GM12878 (cell line): ENCODE measurements at regions not wholly inside any gene's neighbourhood (a gene's known extent, or its start where the extent isn't known, plus 50 kb on each side); places are given as distances from the start of the nearest gene placed in this dataset.

Source experiments
- ATAC-seq: fragments of 200-7000 bp; cut with Tn5 transposase; 3 replicates; pipeline ENCODE4 v1.9.1; 2020; ENCODE audit warnings: mild to moderate bottlenecking, moderate library complexity
- BruUV-seq: library from RNA; stranded (reverse); fragments of 400-500 nt; replicated peaks from 2 replicates; lab custom pipeline; 2021; lab: Mats Ljungman, UMichigan
- CTCF ChIA-PET: fragments of 300-600 bp; sonication (Branson Sonifier 250); formaldehyde crosslinking; extraction: SDS; loops from one replicate; lab custom pipeline; 2021; ENCODE audit warnings: inconsistent platforms; lab: Yijun Ruan, JAX
- POLR2A ChIA-PET: fragments of 350-600 bp; formaldehyde crosslinking; extraction: SDS; loops from one replicate; lab custom pipeline; 2021; ENCODE audit warnings: inconsistent platforms; lab: Charles Lee
- RAD21 ChIA-PET: fragments of 300-600 bp; sonication (Branson Sonifier 250); formaldehyde crosslinking; loops from one replicate; lab custom pipeline; 2023; ENCODE audit warnings: antibody characterized with exemption; ENCODE audit not compliant: unreplicated experiment; lab: Charles Lee
- SMC1A ChIA-PET: fragments of 300-600 bp; sonication (Branson Sonifier 250); formaldehyde crosslinking; loops from one replicate; lab custom pipeline; 2023; ENCODE audit not compliant: unreplicated experiment, uncharacterized antibody; lab: Charles Lee
- DNase-seq: peaks from one replicate; pipeline ENCODE4 v3.0.0-alpha.2; 2011; ENCODE audit warnings: low read depth, low spot score
- FAIRE-seq: peaks from 3 replicates; lab custom pipeline; 2011; peaks lifted over from hg19 to GRCh38; lab: Jason Lieb, UNC
- H2AFZ ChIP-seq: 2 replicates; pipeline ENCODE4 v1.6.0; 2011; ENCODE audit warnings: low read depth, low read length, control low read depth; ENCODE audit not compliant: control insufficient read depth
- H3K27ac ChIP-seq: 2 replicates; pipeline ENCODE4 v1.5.1; 2011; ENCODE audit warnings: control low read depth; ENCODE audit not compliant: control insufficient read depth, insufficient read depth
- H3K27me3 ChIP-seq, 2 experiments: replicated peaks in 1 of 2; 2 replicates each; pipeline versions ENCODE4 v1.6.0 to v1.6.1; 2011; ENCODE audit warnings: low read length in 1 of 2; ENCODE audit not compliant: control insufficient read depth in 2 of 2, insufficient read depth in 2 of 2
- H3K36me3 ChIP-seq, 2 experiments: 2 replicates each; pipeline ENCODE4 v1.5.1; 2011; ENCODE audit warnings: low read length in 1 of 2; ENCODE audit not compliant: control insufficient read depth in 2 of 2, insufficient read depth in 2 of 2
- H3K4me1 ChIP-seq: 2 replicates; pipeline ENCODE4 v1.6.1; 2011; ENCODE audit warnings: mild to moderate bottlenecking, low read length, moderate library complexity, mixed read lengths; ENCODE audit not compliant: control insufficient read depth, insufficient read depth
- H3K4me2 ChIP-seq: 2 replicates; pipeline ENCODE4 v1.6.0; 2011; ENCODE audit warnings: control low read depth; ENCODE audit not compliant: control insufficient read depth, insufficient read depth
- H3K4me3 ChIP-seq: fragments of 200-600 bp; sonication (generic); 2 replicates; pipeline ENCODE4 v1.5.1; 2016
- H3K79me2 ChIP-seq: 2 replicates; pipeline ENCODE4 v1.6.0; 2011; ENCODE audit warnings: low read length; ENCODE audit not compliant: control insufficient read depth, insufficient read depth
- H3K9ac ChIP-seq: 2 replicates; pipeline ENCODE4 v1.8.0; 2011; ENCODE audit warnings: low read length, control low read depth, mixed read lengths; ENCODE audit not compliant: control insufficient read depth, insufficient read depth
- H3K9me3 ChIP-seq: replicated peaks from 3 replicates; pipeline ENCODE4 v1.5.1; 2011; ENCODE audit warnings: mild to moderate bottlenecking, low read length; ENCODE audit not compliant: control insufficient read depth, insufficient read depth
- H4K20me1 ChIP-seq: 2 replicates; pipeline ENCODE4 v1.6.0; 2011; ENCODE audit not compliant: control insufficient read depth, insufficient read depth
- HDGF ChIP-seq: fragments of 450-650 bp; IDR thresholded peaks from 2 replicates; pipeline ENCODE4 v1.6.1; 2016; ENCODE audit warnings: antibody characterized with exemption
- MEF2A ChIP-seq: IDR thresholded peaks from 2 replicates; pipeline ENCODE4 v1.6.1; 2011; ENCODE audit warnings: low read depth, mild to moderate bottlenecking, low read length, moderate library complexity; ENCODE audit not compliant: insufficient read depth
- MYB ChIP-seq: fragments of 150-350 bp; IDR thresholded peaks from 2 replicates; pipeline ENCODE4 v1.6.1; 2014; ENCODE audit warnings: mild to moderate bottlenecking, low read depth, low read length, borderline replicate concordance
- NRF1 ChIP-seq: conservative IDR thresholded peaks from 2 replicates; pipeline ENCODE4 v1.6.1; 2011; ENCODE audit warnings: mild to moderate bottlenecking, low read depth, low read length, improper control_type of control experiment
- PAX5 ChIP-seq: IDR thresholded peaks from 2 replicates; pipeline ENCODE4 v1.6.1; 2011; ENCODE audit warnings: low read depth, low read length, borderline replicate concordance
- POLR2AphosphoS5 ChIP-seq: IDR thresholded peaks from 2 replicates; pipeline ENCODE4 v1.6.1; 2011; ENCODE audit warnings: mild to moderate bottlenecking, low read length, inconsistent platforms
- STAT3 ChIP-seq: IDR thresholded peaks from 2 replicates; pipeline ENCODE4 v1.6.1; 2011; ENCODE audit warnings: low read depth, low read length, improper control_type of control experiment
- whole genome bisulfite sequencing: methylation state at CpG from one replicate; pipeline ENCODE4 v1.1.6; 2016; ENCODE audit warnings: low lambda C conversion rate; ENCODE audit not compliant: insufficient replicate concordance, insufficient coverage; ENCODE audit errors: missing lambda C conversion rate; 5-methylcytosine and 5-hydroxymethylcytosine counted together
- in situ Hi-C: fragments of 300-500 bp; cut with MboI; formaldehyde crosslinking; loops from 9 replicates; pipeline ENCODE4 v1.14.3; 2018; ENCODE audit warnings: mixed read lengths
- intact Hi-C: fragments of 100-400 bp; cut with micrococcal nuclease; formaldehyde crosslinking; loops from one replicate; pipeline ENCODE4 v1.14.2; 2022; ENCODE audit not compliant: unreplicated experiment
- TF ChIP-seq, protein P1 (sequence below): fragments of 450-650 bp; IDR thresholded peaks from 2 replicates; pipeline ENCODE4 v1.6.1; 2018; ENCODE audit warnings: borderline replicate concordance, mild to moderate bottlenecking; ENCODE audit not compliant: partially characterized antibody
- TF ChIP-seq, protein P2 (sequence below): IDR thresholded peaks from 2 replicates; pipeline ENCODE4 v1.6.1; 2011; ENCODE audit warnings: borderline replicate concordance, low read depth, mild to moderate bottlenecking, moderate library complexity, mixed read lengths, low read length; ENCODE audit not compliant: insufficient read depth; ENCODE audit errors: extremely low read length
- TF ChIP-seq, protein P3 (sequence below): fragments of 450-650 bp; conservative IDR thresholded peaks from 2 replicates; pipeline ENCODE4 v1.6.1; 2017; ENCODE audit warnings: mild to moderate bottlenecking, moderate library complexity
- TF ChIP-seq, protein P4 (sequence below), 3 experiments: IDR thresholded peaks in 2 of 3; conservative IDR thresholded peaks in 1 of 3; 2 replicates each; pipeline ENCODE4 v1.5.1; 2011; ENCODE audit warnings: low read depth in 3 of 3, low read length in 3 of 3, mild to moderate bottlenecking in 3 of 3, control low read depth in 2 of 3, moderate library complexity in 2 of 3, inconsistent platforms in 1 of 3, mixed read lengths in 1 of 3; ENCODE audit not compliant: control insufficient read depth in 2 of 3, insufficient read depth in 1 of 3; ENCODE audit errors: extremely low read depth in 1 of 3

DNA sequence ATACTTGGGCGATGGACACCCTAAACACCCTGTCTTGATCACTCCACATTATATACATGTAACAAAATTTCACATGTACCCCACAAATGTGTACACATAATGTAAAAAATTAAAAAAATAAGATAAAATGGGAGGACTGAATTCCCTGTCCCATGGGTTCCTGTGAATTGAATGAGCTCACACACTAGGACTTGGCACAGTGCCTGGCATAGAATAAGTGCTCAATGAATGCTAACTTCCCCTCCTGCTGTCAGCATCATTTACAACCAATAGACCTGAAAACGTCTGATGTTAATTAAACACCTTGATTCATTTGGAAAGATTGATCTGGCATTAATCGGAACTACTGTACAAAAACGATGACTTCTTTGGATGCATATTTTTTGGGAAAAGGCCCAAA lies 117.3 kb upstream of the ZNF438 start (continued):
- TF ChIP-seq, protein P1, sequence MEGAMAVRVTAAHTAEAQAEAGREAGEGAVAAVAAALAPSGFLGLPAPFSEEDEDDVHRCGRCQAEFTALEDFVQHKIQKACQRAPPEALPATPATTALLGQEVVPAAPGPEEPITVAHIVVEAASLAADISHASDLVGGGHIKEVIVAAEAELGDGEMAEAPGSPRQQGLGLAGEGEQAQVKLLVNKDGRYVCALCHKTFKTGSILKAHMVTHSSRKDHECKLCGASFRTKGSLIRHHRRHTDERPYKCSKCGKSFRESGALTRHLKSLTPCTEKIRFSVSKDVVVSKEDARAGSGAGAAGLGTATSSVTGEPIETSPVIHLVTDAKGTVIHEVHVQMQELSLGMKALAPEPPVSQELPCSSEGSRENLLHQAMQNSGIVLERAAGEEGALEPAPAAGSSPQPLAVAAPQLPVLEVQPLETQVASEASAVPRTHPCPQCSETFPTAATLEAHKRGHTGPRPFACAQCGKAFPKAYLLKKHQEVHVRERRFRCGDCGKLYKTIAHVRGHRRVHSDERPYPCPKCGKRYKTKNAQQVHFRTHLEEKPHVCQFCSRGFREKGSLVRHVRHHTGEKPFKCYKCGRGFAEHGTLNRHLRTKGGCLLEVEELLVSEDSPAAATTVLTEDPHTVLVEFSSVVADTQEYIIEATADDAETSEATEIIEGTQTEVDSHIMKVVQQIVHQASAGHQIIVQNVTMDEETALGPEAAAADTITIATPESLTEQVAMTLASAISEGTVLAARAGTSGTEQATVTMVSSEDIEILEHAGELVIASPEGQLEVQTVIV = no peak
- no peak for TF ChIP-seq NRF1
- TF ChIP-seq, protein P2, sequence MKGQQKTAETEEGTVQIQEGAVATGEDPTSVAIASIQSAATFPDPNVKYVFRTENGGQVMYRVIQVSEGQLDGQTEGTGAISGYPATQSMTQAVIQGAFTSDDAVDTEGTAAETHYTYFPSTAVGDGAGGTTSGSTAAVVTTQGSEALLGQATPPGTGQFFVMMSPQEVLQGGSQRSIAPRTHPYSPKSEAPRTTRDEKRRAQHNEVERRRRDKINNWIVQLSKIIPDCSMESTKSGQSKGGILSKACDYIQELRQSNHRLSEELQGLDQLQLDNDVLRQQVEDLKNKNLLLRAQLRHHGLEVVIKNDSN = no peak
- TF ChIP-seq POLR2AphosphoS5 = no peak
- no peak for TF ChIP-seq MYB

DNA sequence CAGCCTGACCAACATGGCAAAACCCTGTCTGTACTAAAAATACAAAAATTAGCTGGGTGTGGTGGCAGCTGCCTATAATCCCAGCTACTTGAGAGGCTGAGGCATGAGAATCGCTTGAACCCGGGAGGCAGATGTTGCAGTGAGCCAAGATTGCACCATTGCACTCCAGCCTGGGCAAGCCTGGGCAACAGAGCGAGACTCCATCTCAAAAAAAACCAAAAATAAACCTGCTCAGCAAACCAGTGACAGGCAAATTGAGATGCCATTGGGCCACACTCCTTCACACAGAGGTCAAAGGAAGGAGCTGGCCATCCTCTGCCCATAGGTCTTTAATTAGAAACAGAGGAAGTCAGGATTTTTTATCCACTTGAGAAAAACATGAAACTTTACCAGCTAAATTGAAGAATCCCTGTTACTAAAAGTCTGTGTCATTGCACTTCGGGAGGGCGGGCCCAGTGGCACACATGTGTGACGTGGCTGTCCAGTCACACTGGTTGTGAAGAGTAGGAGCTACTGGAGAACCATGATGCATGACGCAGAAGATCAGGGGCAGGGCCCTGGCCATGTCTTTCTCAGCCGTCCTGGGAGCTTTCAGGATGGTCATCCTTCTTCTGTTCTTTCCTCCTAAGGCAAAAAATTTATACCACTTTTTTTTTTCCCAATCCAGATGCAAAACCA lies 118.3 kb upstream of the ZNF438 start:
- intact Hi-C loops = no loop called here
- 57% methylated on average over 8 of the region's 8 CpGs for WGBS
- no peaks in the 10 kb centered on the region for H3K9me3 ChIP-seq
- no peak overlapping the region for H3K9ac ChIP-seq
- RAD21 ChIA-PET = no interaction called here
- no TSS peak for BruUV-seq
- H3K4me2 ChIP-seq = no peak overlapping the region
- POLR2A ChIA-PET = interaction anchor here (0.6 kb wide), 1 partner anchor 20 kb away, joined by 3 read pairs; no protein-coding TSS in a partner anchor
- no peaks in the 10 kb centered on the region for H3K79me2 ChIP-seq
- SMC1A ChIA-PET = interaction anchor here (1.2 kb wide), 1 partner anchor 155 kb away, joined by 4 read pairs; no protein-coding TSS in a partner anchor
- no peaks in the 10 kb centered on the region for H4K20me1 ChIP-seq
- DNase-seq = no peak
- in situ Hi-C loops = no loop called here
- no peak for TF ChIP-seq MEF2A
- TF ChIP-seq, protein P3, sequence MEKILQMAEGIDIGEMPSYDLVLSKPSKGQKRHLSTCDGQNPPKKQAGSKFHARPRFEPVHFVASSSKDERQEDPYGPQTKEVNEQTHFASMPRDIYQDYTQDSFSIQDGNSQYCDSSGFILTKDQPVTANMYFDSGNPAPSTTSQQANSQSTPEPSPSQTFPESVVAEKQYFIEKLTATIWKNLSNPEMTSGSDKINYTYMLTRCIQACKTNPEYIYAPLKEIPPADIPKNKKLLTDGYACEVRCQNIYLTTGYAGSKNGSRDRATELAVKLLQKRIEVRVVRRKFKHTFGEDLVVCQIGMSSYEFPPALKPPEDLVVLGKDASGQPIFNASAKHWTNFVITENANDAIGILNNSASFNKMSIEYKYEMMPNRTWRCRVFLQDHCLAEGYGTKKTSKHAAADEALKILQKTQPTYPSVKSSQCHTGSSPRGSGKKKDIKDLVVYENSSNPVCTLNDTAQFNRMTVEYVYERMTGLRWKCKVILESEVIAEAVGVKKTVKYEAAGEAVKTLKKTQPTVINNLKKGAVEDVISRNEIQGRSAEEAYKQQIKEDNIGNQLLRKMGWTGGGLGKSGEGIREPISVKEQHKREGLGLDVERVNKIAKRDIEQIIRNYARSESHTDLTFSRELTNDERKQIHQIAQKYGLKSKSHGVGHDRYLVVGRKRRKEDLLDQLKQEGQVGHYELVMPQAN = no peak
- no peak for TF ChIP-seq HDGF
- no peak for TF ChIP-seq STAT3
- TF ChIP-seq, protein P4, sequence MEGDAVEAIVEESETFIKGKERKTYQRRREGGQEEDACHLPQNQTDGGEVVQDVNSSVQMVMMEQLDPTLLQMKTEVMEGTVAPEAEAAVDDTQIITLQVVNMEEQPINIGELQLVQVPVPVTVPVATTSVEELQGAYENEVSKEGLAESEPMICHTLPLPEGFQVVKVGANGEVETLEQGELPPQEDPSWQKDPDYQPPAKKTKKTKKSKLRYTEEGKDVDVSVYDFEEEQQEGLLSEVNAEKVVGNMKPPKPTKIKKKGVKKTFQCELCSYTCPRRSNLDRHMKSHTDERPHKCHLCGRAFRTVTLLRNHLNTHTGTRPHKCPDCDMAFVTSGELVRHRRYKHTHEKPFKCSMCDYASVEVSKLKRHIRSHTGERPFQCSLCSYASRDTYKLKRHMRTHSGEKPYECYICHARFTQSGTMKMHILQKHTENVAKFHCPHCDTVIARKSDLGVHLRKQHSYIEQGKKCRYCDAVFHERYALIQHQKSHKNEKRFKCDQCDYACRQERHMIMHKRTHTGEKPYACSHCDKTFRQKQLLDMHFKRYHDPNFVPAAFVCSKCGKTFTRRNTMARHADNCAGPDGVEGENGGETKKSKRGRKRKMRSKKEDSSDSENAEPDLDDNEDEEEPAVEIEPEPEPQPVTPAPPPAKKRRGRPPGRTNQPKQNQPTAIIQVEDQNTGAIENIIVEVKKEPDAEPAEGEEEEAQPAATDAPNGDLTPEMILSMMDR (IDR thresholded peaks at IDR 0.05 in 2 of 3, conservative IDR thresholded peaks at IDR 0.05 in 1 of 3; ENCODE audit: control insufficient read depth in 2 of 3, extremely low read depth in 1 of 3, insufficient read depth in 1 of 3, low read depth in 3 of 3, low read length in 3 of 3) = no peak
- TF ChIP-seq PAX5 = peak; percentile 64; the same call in 1 of the 2 replicates
- FAIRE-seq = no peak
- peak; percentile 64 for ATAC-seq
- no peak overlapping the region for H2AFZ ChIP-seq
- H3K36me3 ChIP-seq = no peaks in the 10 kb centered on the region
- no peaks in the 10 kb centered on the region for H3K27me3 ChIP-seq
- no peak overlapping the region for H3K4me3 ChIP-seq
- H3K4me1 ChIP-seq = peaks cover 4% of the 10 kb centered on the region; the same call in 1 of the 2 replicates
- CTCF ChIA-PET = interaction anchor here (1.0 to 1.2 kb wide), 2 partner anchors 12 to 55 kb away, joined by 3 to 4 read pairs; no protein-coding TSS in a partner anchor
- H3K27ac ChIP-seq = no peak overlapping the region
